Ascending aorta (tissue), 2 donors: ENCODE measurements at regions not wholly inside any gene's neighbourhood (a gene's known extent, or its start where the extent isn't known, plus 50 kb on each side); places are given as distances from the start of the nearest gene placed in this dataset.

Experiments used
- DNase-seq, 2 donors: peaks; one replicate each; pipeline ENCODE4 v3.0.0-alpha.2; 2019; ENCODE audit warnings: low spot score in 2 of 2
- H3K27ac ChIP-seq, 2 donors: fragments of 200-600 bp; sonication (generic); one replicate each; pipeline ENCODE4 v1.5.1; 2016 to 2017; ENCODE audit warnings: mild to moderate bottlenecking in 1 of 2
- H3K27me3 ChIP-seq: fragments of 200-600 bp; sonication (generic); one replicate; pipeline ENCODE4 v1.5.1; 2017
- H3K36me3 ChIP-seq, 2 donors: fragments of 200-600 bp; sonication (generic); one replicate each; pipeline ENCODE4 v1.5.1; 2016
- H3K4me1 ChIP-seq, 2 donors: fragments of 200-600 bp; sonication (generic); one replicate each; pipeline ENCODE4 v1.5.1; 2016 to 2017; ENCODE audit warnings: mild to moderate bottlenecking in 1 of 2
- H3K4me3 ChIP-seq, 2 donors: fragments of 200-600 bp; sonication (generic); one replicate each; pipeline ENCODE4 v1.5.1; 2016 to 2017; ENCODE audit warnings: mild to moderate bottlenecking in 1 of 2
- H3K9me3 ChIP-seq, 2 donors: fragments of 200-600 bp; sonication (generic); one replicate each; pipeline ENCODE4 v1.5.1; 2016
- intact Hi-C: fragments of 100-400 bp; cut with DNase I; formaldehyde crosslinking; loops from one replicate; pipeline ENCODE4 v1.15.1; 2023
- TF ChIP-seq, protein P1 (sequence below), 3 experiments: fragments of 200-600 bp in 2 of 3; fragments of 450-650 bp in 1 of 3; sonication (generic) in 2 of 3; IDR thresholded peaks; one replicate each; pipeline ENCODE4 v1.5.1; 2016 to 2019; ENCODE audit warnings: antibody characterized with exemption in 3 of 3, mild to moderate bottlenecking in 1 of 3, moderate library complexity in 1 of 3

- Histone ChIP-seq H3K9me3 (no peaks in the 10 kb centered on the region), H3K4me1 (no peaks in the 10 kb centered on the region), H3K36me3 (no peaks in the 10 kb centered on the region), H3K27me3 (no peaks in the 10 kb centered on the region), H3K4me3 (no peak overlapping the region), H3K27ac (no peak overlapping the region)
- DNase-seq: no peak
- intact Hi-C loops: no loop called here
- TF ChIP-seq, protein P1, sequence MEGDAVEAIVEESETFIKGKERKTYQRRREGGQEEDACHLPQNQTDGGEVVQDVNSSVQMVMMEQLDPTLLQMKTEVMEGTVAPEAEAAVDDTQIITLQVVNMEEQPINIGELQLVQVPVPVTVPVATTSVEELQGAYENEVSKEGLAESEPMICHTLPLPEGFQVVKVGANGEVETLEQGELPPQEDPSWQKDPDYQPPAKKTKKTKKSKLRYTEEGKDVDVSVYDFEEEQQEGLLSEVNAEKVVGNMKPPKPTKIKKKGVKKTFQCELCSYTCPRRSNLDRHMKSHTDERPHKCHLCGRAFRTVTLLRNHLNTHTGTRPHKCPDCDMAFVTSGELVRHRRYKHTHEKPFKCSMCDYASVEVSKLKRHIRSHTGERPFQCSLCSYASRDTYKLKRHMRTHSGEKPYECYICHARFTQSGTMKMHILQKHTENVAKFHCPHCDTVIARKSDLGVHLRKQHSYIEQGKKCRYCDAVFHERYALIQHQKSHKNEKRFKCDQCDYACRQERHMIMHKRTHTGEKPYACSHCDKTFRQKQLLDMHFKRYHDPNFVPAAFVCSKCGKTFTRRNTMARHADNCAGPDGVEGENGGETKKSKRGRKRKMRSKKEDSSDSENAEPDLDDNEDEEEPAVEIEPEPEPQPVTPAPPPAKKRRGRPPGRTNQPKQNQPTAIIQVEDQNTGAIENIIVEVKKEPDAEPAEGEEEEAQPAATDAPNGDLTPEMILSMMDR (IDR thresholded peaks at IDR 0.05): no peak
Measured at GRCh38 chr6:1187293-1188131, 124.4 kb upstream of the FOXQ1 start.

- TF ChIP-seq, protein P1 (IDR thresholded peaks at IDR 0.05): no peak
- DNase-seq: no peak
- Histone ChIP-seq H3K36me3 (no peaks in the 10 kb centered on the region), H3K27ac (no peak overlapping the region), H3K9me3 (no peaks in the 10 kb centered on the region), H3K4me3 (no peak overlapping the region), H3K27me3 (no peaks in the 10 kb centered on the region), H3K4me1 (no peaks in the 10 kb centered on the region)
- intact Hi-C loops: no loop called here
Measured at GRCh38 chr6:1184318-1184717, 127.6 kb upstream of the FOXQ1 start.

DNA sequence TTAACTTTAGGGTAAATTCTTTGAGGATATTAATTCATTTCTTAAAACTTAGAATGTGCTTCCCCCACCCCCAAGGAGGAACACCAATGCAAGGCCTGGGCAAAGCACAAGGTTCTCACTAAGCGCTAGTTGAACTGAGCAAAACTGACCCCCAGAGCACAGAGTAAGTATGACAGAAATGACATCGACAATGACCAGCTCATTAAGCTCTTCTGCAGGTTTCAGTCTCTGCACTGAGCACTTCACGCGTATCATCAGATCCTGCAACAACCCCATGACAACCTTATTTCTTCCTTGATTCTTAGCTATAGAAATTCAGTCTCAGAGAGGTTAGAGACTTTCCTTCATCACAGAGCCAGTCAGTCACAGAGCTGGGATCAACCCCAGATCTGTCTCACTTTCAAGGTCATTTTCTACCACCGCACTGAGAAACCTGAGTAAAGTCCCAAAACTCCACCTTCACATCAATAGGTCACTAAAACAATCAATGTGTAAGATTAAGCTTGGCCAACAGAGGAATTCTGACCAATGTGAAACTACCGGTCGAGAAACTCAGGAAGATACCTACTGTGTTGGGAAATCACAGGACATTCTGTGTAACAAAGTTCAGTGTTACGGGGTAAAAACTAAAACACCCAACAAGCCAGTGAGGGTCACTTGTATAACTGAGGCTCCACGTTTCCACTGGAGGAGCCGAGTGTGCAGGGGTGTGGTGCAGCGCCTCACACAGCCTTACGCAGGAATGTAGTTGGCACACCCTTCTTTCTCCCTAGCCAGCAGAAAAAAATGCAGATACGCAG, 129.0 kb upstream of the FOXQ1 start:
- Histone ChIP-seq H3K27me3 (no peaks in the 10 kb centered on the region), H3K27ac (no peak overlapping the region), H3K36me3 (no peaks in the 10 kb centered on the region), H3K9me3 (no peaks in the 10 kb centered on the region), H3K4me1 (no peaks in the 10 kb centered on the region), H3K4me3 (no peak overlapping the region)
- DNase-seq: no peak
- intact Hi-C loops: no loop called here
- TF ChIP-seq, protein P1 (IDR thresholded peaks at IDR 0.05): no peak

DNA sequence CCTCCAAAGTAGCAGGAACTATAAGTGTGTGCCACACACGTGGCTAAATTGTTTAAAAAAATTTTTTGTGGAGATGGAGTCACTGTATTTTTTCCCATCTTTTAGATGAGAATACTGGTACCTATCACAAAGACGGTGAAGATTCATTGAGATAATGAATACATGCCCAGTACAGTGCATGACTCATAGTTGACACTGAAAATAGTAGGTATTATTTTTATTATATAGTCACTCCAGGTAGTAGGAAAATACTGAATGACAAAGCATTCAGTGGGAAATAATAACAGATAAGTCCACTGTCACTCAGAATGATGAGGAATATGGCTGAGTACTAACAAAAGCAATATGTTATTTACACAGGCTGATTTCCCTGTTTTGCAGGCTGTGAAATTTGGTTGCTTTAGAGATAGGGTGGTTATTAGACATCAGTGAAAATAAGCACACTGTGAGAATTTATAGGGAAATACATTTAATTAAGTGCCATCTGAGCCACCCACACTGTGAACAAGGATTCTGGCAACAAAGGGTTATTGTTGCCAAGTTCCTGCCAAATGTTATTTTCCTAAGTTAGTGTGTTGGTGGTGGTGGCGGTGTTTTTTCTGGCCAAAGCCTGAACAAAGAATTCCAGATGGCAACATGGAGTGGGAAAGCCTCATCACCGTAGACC, 129.8 kb upstream of the FOXQ1 start:
- TF ChIP-seq, protein P1 (IDR thresholded peaks at IDR 0.05): no peak
- H3K36me3 ChIP-seq: no peaks in the 10 kb centered on the region
- intact Hi-C loops: no loop called here

DNA sequence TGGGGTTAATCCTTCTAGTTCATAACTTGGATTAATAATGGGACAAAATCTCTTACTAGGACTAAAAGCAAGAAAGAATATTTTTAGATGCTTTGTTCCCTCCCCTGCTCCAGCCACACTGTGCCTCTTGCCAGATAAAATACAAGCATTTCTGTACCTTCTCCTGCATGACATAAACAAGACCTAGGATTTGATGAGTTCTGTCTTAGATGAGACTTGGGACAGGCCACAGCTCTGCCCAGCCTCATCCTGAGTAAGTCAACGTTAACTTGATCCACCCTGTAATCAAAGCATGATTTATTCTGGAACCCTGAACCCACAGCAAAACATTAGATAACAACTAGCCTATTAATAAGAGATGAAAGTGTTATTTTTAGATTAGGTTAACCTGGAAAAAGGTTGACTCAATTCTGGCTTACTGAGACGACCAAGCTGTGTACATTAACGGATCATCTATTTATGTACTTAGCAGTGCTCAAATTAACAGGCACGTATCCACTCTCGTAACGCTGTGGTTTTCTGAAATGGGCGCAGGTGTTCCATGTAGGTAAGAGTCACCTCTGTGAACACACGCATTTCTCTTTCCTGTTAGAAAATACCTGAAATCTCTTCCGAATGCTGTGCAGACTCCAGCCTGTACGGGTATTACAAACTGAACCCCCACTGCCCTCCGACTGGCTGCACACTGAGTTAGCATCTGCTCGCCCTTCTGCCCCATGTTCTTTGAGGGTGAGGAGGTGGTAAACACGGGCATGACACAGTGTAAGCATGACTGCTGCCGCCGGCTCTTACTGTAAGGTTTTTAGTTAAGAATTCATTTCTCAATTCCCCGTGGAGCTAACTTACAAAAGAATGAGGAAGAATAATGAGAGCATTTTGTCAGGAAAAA, 132.1 kb upstream of the FOXQ1 start:
- Histone ChIP-seq H3K27me3 (no peaks in the 10 kb centered on the region), H3K9me3 (no peaks in the 10 kb centered on the region), H3K4me1 (no peaks in the 10 kb centered on the region), H3K4me3 (no peak overlapping the region), H3K36me3 (no peaks in the 10 kb centered on the region), H3K27ac (no peak overlapping the region)
- no peak for DNase-seq
- TF ChIP-seq, protein P1 (IDR thresholded peaks at IDR 0.05): no peak
- intact Hi-C loops: no loop called here

More for the DNA sequence above, 129.8 kb upstream of the FOXQ1 start:
- Histone ChIP-seq H3K4me1 (no peaks in the 10 kb centered on the region), H3K27ac (no peak overlapping the region), H3K4me3 (no peak overlapping the region), H3K9me3 (no peaks in the 10 kb centered on the region), H3K27me3 (no peaks in the 10 kb centered on the region)
- DNase-seq: no peak
